SK-MEL-5 (cell line): ENCODE measurements at regions not wholly inside any gene's neighbourhood (a gene's known extent, or its start where the extent isn't known, plus 50 kb on each side); places are given as distances from the start of the nearest gene placed in this dataset.
A peak's percentile ranks its signal among the peaks of the same experiment; 100 is the strongest.

ENCODE experiments used
- DNase-seq: peaks from one replicate; pipeline ENCODE4 v3.0.0-alpha.2; 2016; ENCODE audit warnings: low read depth, low spot score
- in situ Hi-C: cut with HindIII; loops from 2 replicates; pipeline ENCODE4 v1.10.0; 2016; ENCODE audit warnings: low sequenced_read_pairs, high pct_unique_total_duplicates, low pct_unique_long_range_greater_than_20kb

DNA sequence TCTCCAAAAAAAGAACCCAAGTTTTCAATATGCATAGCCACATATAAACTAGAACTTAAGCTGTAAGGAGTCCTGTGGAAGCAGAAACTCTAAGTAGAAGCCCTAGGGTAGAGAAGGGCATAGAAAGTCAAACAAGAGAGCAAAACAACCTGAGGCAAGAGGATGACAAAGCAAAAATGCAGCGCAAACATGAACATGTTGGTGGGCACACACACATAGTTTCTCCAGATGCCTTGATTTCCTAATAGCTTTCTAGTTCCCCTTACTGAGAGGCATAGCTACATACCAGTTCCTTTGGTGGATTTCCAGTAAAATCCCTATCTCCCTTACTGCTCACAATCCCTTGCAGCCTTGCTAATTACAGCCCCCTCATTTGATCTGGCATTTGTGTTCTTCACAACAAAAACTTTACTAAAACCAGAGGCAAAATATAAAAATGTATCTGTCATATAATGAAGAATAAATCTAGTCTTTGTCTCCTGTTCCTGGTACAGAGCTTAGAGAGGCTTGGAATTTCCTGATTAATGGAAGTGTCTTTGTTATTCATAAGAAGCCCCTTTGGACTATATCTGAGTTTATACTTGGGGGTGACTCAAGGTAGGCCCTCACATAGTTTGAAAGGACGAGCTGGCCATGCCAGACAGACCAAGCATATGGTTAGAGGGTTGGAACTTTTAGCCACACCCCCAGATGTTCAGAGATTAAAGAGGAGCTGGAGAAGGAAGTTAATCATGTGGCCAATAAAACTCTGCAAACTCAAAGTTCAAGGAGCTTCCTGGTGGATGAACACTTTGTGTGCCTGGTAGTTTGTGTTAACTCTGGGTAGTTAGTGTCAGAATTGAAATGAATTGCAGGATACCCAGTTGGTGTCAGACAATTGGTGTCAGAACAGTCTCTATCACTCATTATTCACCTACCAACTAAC lies 52.7 kb upstream of the ZCCHC13 start:
- in situ Hi-C loops: no loop called here
- peak; percentile 58 for DNase-seq

DNA sequence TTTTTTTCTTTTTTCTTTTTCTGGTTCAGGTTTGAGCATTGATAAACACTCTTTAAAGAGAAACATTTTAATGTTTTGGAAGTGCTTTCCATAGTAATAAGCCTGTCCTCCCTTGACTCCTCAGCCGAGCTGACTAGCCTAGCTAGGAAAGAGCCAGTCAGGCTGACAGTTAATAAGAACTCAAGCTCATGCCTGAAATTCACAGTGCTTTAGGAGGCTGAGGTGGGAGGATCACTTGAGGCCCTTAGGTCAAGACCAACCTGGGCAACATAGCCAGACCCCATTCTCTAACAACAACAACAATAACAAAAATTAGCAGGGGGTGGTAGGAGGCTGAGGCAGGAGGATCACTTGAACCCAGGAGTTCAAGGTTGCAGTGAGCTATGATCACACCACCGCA lies 53.4 kb upstream of the ZCCHC13 start:
- in situ Hi-C loops: no loop called here

DNA sequence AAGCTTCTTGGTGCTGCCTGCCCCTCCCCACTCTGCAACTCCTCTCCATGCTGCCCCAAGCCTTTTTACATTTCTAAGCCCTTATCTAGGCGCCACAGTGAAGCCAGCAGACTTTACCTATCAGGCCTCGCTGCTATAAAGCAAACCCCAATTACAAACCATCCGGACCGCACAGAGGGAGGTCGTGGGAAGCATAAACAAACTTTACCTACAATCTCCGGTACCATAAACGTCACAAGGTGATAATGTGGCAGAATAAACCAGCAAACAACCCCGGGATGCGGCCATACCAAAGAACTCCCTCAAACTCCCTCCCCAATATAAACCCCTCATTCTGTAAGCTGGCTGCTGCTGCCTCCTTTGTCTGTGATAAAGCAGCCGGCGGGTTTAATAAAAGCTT lies 54.0 kb upstream of the ZCCHC13 start:
- in situ Hi-C loops: no loop called here
- no peak for DNase-seq

More for the DNA sequence above, 53.4 kb upstream of the ZCCHC13 start:
- DNase-seq: no peak

DNA sequence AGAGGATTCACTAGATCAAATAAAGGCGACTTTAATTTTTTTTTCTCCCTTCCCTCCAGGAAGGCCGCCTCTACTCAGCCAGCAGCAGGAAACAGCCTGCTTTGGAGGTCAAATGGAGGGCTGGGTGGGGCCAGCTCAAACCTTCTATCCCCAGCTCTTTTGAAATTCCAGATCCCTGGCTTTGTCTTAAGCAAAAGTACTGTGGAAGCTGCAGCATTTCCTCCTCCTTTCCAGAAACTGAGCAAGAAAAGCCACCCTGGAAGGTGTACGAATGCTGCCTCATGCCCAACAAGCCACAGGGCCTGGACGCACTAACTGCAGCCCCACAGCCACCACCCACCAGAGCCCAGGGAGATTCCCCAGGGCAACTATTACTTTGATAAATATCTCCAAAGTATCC lies 55.1 kb upstream of the ZCCHC13 start:
- in situ Hi-C loops: no loop called here
- no peak for DNase-seq

DNA sequence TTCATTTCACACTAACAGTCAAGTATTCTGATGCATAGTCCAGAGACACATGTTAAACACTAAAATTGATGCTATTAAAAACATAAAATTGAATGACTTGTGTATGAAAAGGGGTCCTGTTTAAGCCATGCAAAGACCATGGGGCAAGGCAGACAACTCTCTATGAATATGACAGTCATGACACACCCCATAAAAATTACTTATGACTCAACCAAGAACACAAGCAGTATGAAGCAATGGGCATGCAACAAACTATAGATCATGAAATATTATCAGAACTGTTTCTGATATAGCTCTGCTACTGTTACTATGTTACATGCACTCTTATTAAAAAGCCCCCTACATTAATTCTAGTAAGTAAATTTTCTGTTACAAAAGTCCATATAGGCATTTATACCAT lies 57.5 kb upstream of the ZCCHC13 start:
- no peak for DNase-seq
- in situ Hi-C loops: no loop called here

DNA sequence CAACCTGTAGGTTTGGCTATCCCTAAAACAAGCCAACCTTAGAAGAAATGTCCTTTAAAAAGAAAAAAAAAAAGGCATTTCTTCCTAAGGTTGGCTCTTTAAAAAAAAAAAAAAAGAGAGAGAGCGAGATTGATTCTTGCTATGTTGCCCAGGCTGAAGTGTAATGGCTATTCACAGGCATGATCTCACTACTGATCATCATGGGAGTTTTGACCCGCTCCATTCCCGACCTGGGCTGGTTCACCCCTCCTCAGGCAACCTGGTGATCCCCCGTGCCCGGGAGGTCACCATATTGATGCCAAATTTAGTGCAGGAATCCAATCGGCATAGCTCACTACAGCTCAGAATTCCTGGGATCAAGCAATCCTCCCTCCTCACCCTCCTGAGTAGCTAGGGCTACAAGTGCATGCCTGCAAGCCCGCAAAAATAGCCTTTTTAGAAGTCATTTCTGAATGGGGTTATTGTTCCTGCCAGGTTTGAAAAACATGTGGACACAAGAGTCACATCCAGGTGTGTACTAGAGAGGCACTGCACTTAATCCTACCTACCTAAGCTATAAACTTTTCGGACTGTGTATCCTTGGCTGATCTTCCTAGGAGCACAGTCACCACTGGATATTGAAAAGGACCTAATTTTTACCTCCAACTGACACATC lies 61.4 kb upstream of the ZCCHC13 start:
- DNase-seq: no peak
- in situ Hi-C loops: no loop called here

DNA sequence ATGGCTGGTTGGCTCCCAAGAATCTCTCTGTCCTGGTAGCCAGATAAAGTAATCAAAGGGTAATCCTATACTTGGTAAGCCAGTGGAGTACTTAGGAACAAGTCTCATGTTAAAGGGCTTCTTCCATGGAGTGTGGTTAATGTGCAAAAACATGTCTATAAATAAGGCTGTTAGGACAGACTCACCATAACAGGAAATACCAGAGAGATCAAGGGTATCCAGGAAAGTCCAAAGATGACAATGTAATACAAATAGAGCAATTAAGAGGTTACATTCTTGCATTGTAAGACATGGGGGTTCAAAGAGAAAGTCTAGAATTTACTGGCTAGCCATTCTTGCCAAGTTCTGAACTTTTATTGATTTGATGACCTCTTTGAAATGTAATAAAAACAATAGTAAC lies 61.9 kb upstream of the ZCCHC13 start:
- in situ Hi-C loops: no loop called here
- no peak for DNase-seq

DNA sequence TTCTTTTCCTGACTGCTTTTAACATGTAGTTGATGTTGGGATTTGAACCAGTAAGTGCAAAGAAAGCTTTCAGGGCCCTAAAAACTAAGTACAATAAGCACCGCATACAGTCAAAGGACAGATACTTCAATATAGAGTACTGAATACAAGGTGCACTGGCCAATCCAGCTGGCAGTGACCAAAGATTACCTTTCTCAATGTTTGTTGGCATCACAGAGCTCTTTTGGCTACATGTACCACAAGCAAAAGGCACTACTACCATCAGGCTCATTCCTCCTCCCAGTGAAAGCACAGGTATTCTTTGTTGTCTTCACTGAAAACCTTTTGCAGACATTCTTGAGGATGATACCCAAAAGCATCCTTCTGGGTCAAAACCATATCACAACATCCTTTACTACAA lies 65.2 kb upstream of the ZCCHC13 start:
- DNase-seq: no peak
- in situ Hi-C loops: no loop called here

DNA sequence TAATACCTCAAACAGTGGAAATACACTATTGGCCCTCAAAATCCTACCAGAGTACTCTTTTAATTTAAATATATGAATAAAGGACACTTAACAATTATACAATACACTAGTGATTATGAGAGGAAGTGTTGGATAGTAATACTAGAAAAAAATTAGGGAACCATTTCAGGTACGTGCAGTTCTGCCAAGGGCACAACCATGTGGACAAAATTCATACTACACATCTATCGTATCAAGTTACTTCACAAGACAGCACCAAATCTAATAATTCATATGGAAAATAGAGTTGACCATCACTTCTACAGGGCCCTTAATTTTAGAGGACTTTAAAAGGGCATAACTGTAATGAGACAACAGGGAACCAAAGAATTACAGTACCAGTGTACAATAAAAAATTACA lies 69.2 kb upstream of the ZCCHC13 start:
- in situ Hi-C loops: no loop called here
- no peak for DNase-seq

DNA sequence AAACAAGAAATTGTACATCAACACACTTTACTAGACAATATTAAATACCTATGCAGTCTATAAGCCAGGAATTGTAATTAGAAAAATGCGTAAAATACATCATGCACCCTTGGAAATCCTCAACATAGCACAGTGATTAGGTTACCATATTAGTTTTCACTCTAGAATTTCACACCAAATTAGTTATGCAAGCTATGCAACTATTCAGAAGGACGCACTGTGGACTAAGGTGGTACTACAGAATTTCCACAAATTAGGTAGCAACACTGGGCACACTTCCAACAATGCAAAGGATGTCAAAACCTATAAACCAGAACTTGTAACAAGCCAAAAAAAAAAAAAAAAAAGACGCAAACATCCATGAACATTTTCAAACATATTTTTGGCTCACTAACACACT lies 71.1 kb upstream of the ZCCHC13 start:
- in situ Hi-C loops: no loop called here
- DNase-seq: peak; percentile 49

DNA sequence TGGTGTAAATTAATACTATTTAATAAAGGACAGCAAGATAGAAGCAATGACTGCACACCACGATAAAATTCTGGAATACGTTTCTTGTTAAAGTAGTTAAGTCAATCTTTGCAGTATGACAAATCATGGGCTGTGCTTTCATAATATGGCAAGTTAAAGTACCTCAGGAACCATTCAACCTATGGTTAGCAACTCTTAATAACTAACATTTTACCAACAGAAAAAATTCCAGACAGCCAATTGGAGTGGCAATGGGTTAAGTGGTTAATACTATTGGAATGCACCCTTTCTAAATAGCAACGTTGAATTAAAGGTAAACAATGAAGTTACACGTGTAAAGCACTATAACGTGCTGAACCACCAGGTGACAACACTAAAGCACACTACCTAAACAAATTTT lies 72.4 kb upstream of the ZCCHC13 start:
- DNase-seq: no peak
- in situ Hi-C loops: no loop called here

DNA sequence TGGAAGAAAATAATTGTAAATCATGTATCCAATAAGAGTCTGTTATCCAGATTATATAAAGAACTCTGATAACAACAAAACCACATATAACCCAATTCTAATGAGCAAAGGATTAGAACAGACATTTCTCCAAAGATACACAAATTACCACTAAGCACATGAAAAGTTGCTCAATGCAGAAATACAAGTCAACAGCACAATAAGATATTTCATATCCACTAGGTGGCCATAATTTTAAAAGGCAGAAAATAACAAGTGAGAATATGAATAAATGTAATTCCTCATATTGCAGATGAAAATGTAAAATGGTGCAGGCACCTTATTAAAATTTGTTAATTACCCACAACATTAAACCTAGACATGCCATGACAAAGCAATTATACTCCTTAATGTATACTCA lies 73.9 kb upstream of the ZCCHC13 start:
- no peak for DNase-seq
- in situ Hi-C loops: no loop called here

DNA sequence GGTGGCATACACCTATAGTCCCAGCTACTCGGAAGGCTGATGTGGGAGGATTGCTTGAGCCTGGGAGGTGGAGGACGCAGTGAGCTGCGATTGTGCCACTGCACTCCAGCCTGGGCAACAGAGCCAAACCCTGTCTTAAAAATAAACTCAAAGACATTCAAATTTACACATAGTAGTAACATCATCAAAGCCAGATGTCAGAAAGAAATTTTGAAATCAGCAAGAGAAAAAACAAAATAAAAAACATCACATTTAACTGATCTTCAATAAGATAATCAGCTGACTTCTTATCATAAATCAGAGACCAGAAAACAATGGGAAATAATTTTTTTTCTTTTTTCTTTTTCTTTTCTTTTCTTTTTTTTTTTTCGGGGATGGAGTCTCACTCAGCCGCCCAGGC lies 78.9 kb upstream of the ZCCHC13 start:
- in situ Hi-C loops: no loop called here
- DNase-seq: no peak

DNA sequence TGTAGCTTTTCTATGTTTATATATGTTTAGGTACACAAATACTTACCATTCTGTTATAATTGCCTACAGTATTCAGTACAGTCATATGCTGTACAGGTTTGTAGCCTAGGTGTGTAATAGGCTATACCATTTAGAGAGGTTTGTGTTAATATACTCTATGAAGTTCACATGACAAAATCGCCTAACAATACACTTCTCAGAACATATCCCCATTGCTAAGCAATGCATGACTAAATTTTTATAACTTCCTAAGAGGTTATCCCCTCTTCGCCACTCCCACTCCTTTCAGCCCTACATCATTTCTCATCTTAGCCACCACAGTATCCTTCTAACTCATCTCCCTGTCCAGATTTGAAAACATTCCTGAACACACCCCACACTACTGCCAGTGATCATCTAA lies 83.7 kb upstream of the ZCCHC13 start:
- in situ Hi-C loops: no loop called here
- no peak for DNase-seq

DNA sequence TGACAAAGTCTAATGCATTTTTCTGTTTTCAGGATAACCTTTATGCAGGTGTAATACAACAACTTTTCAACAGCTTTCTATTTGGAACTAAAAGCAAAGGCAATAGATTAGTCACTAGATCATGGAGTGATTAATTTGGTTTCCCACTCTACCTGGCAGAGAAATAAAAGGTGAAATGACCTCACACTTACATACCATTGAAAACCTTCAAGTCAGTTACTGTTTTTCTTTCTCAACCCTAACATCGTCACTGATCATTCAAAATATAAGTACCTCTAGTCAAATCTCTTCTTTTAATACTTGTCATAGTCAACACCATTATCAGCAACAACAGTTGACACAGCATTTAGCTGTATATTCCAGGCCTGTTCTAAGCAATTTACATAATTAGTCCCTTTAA lies 85.1 kb upstream of the ZCCHC13 start:
- DNase-seq: no peak
- in situ Hi-C loops: no loop called here

DNA sequence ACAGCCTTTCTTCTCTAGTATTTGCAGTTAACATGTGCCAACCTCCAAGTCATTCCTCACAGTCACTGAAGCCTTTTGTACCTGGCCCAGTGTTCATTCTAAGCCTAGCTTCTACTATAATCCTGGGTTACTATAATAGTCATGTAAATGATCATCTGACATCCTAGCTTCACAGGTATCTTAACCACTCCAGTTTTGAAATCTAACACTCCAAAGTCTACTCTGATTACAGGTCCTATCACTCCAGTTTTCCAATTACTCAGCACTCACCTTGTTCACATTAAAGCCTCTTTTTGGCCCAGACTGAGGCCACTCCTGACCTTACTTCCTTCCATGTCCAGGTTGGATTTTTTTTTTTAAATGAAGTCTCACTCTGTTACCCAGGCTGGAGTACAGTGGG lies 87.6 kb upstream of the ZCCHC13 start:
- DNase-seq: no peak
- in situ Hi-C loops: no loop called here

DNA sequence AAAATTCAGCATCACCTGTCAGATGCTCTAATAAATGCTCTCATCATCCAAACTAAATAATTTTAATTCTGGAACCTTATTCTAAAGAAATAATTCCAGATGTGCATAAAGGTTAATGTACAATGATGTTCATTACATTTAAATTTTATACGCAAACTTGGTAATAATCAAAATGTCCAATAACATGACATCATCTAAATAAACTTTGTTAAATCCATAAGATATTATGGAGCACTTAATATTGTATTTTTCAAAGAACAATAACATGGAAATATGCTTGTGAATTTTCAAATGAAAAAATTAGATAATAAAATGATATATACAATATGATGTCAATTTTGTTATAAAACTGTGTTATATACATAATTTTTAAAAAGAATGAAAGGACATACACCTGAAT lies 92.1 kb upstream of the ZCCHC13 start:
- in situ Hi-C loops: no loop called here
- no peak for DNase-seq

DNA sequence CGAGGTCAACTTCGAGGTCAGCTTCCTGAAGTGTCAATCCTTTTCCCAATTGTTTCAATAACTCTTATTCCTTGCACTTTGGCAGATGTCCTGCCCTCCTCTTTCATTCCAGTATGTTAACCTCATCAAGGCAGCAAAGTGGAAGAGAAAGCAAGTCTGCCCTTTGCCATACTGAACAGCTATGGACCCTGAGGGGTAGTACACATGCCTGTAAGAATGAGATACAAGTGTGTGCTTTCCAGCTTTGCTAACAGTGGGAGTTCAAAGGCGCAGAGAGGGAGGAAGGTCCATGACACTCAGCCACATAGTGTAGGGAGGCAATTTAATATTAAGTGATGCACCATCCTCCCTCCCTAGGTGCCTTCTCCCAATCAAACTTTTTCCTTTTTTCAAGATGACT lies 96.4 kb upstream of the ZCCHC13 start:
- DNase-seq: no peak
- in situ Hi-C loops: no loop called here

DNA sequence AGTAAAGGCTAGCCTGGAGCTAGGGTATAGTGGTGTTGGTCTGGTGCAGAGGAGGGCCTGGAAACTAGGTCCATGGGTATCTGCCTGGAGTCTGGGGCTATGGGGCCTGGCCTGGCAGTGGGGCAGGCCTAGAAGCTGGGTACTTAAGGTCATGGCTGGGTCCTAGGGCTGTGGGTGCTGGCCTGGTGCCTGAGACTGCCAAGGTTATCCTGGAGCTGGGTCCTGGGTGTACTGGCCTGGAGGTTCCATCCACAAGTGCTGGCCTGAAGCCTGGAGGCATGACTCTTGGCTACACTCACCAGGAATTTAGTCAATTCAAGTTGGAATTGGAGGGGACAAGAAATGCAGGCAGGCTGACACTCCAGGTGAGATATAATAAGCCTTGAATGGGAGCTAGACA lies 108.4 kb upstream of the ZCCHC13 start:
- in situ Hi-C loops: no loop called here
- no peak for DNase-seq
